ENCODE measurements at regions not wholly inside any gene's neighbourhood (a gene's known extent, or its start where the extent isn't known, plus 50 kb on each side); places are given as distances from the start of the nearest gene placed in this dataset.
A peak's percentile ranks its signal among the peaks of the same experiment; 100 is the strongest.

- H3K4me1 ChIP-seq (replicated peaks in 1 of 2), result no peaks in the 10 kb centered on the region
- in situ Hi-C loops (cut with MboI; ENCODE audit: low pct_unique_long_range_greater_than_20kb in 2 of 9, low sequenced_read_pairs in 9 of 9, unreplicated experiment in 9 of 9), result no loop called here
- no peak overlapping the region for H3K4me3 ChIP-seq
- no peak overlapping the region for H3K27ac ChIP-seq
- WGBS, 10 experiments, result 46 to 90% (median 61%) methylated on average over 2 to 10 of the region's 10 CpGs; no CpG with 5 or more reads in 3 of the 10 experiments
- ATAC-seq (replicated peaks in 6 of 8), result peak in 2 of 8 experiments; percentile 29 to 67
Measured at GRCh38 chr9:124190761-124191160, 67.0 kb upstream of the NEK6 start.

- ATAC-seq (replicated peaks in 6 of 8), result no peak
- WGBS, 10 experiments, result 73 to 100% (median 85%) methylated on average over 1 to 4 of the region's 6 CpGs; no CpG with 5 or more reads in 6 of the 10 experiments
- Histone ChIP-seq H3K4me3 (no peak overlapping the region), H3K4me1 (replicated peaks in 1 of 2) (no peaks in the 10 kb centered on the region), H3K27ac (no peak overlapping the region)
- in situ Hi-C loops (cut with MboI; ENCODE audit: low pct_unique_long_range_greater_than_20kb in 2 of 9, low sequenced_read_pairs in 9 of 9, unreplicated experiment in 9 of 9), result no loop called here
Measured at GRCh38 chr9:124191691-124192395, 65.9 kb upstream of the NEK6 start.

GRCh38 chr9:124196814-124197176 is 61.0 kb upstream of the NEK6 start:
- H3K4me1 ChIP-seq (replicated peaks in 1 of 2), result no peaks in the 10 kb centered on the region
- H3K27ac ChIP-seq, result no peak overlapping the region
- H3K4me3 ChIP-seq, result no peak overlapping the region
- in situ Hi-C loops (cut with MboI; ENCODE audit: low pct_unique_long_range_greater_than_20kb in 2 of 9, low sequenced_read_pairs in 9 of 9, unreplicated experiment in 9 of 9), result no loop called here
- 40 to 93% (median 79%) methylated on average over 1 to 2 of the region's 2 CpGs; no CpG with 5 or more reads in 2 of the 10 experiments for WGBS, 10 experiments
- no peak for ATAC-seq (replicated peaks in 6 of 8)

GRCh38 chr9:124197177-124198095 is 60.3 kb upstream of the NEK6 start:
- H3K27ac ChIP-seq, result no peak overlapping the region
- no peaks in the 10 kb centered on the region for H3K4me1 ChIP-seq (replicated peaks in 1 of 2)
- ATAC-seq (replicated peaks in 6 of 8), result no peak
- no peak overlapping the region for H3K4me3 ChIP-seq
- in situ Hi-C loops (cut with MboI; ENCODE audit: low pct_unique_long_range_greater_than_20kb in 2 of 9, low sequenced_read_pairs in 9 of 9, unreplicated experiment in 9 of 9), result no loop called here
- 62 to 100% (median 77%) methylated on average over 2 to 5 of the region's 14 CpGs; no CpG with 5 or more reads in 2 of the 10 experiments for WGBS, 10 experiments

- H3K27ac ChIP-seq, result no peak overlapping the region
- WGBS, 10 experiments, result 20 to 88% (median 80%) methylated on average over 1 to 4 of the region's 5 CpGs; no CpG with 5 or more reads in 5 of the 10 experiments
- in situ Hi-C loops (cut with MboI; ENCODE audit: low pct_unique_long_range_greater_than_20kb in 2 of 9, low sequenced_read_pairs in 9 of 9, unreplicated experiment in 9 of 9), result no loop called here
- no peak for ATAC-seq (replicated peaks in 6 of 8)
- H3K4me3 ChIP-seq, result no peak overlapping the region
- no peaks in the 10 kb centered on the region for H3K4me1 ChIP-seq (replicated peaks in 1 of 2)
Measured at GRCh38 chr9:124198331-124198730, 59.4 kb upstream of the NEK6 start.

- no peak overlapping the region for H3K4me3 ChIP-seq
- H3K4me1 ChIP-seq (replicated peaks in 1 of 2), result no peaks in the 10 kb centered on the region
- H3K27ac ChIP-seq, result no peak overlapping the region
- no peak for ATAC-seq (replicated peaks in 6 of 8)
- in situ Hi-C loops (cut with MboI; ENCODE audit: low pct_unique_long_range_greater_than_20kb in 2 of 9, low sequenced_read_pairs in 9 of 9, unreplicated experiment in 9 of 9), result no loop called here
- 0 to 89% (median 77%) methylated on average over 1 to 3 of the region's 4 CpGs; no CpG with 5 or more reads in 5 of the 10 experiments for WGBS, 10 experiments
Measured at GRCh38 chr9:124198948-124199347, 58.8 kb upstream of the NEK6 start.

GRCh38 chr9:124199474-124199873 is 58.3 kb upstream of the NEK6 start:
- Histone ChIP-seq H3K27ac (no peak overlapping the region), H3K4me1 (replicated peaks in 1 of 2) (no peaks in the 10 kb centered on the region), H3K4me3 (no peak overlapping the region)
- no peak for ATAC-seq (replicated peaks in 6 of 8)
- WGBS, 10 experiments, result 20 to 81% (median 57%) methylated on average over 1 to 3 of the region's 3 CpGs; no CpG with 5 or more reads in 4 of the 10 experiments
- in situ Hi-C loops (cut with MboI; ENCODE audit: low pct_unique_long_range_greater_than_20kb in 2 of 9, low sequenced_read_pairs in 9 of 9, unreplicated experiment in 9 of 9), result no loop called here

GRCh38 chr9:124202447-124202971 is 55.2 kb upstream of the NEK6 start:
- no peak overlapping the region for H3K4me3 ChIP-seq
- no peaks in the 10 kb centered on the region for H3K4me1 ChIP-seq (replicated peaks in 1 of 2)
- no peak for ATAC-seq (replicated peaks in 6 of 8)
- WGBS, 10 experiments, result 50 to 100% (median 88%) methylated on average over 1 of the region's 5 CpGs; no CpG with 5 or more reads in 7 of the 10 experiments
- H3K27ac ChIP-seq, result no peak overlapping the region
- in situ Hi-C loops (cut with MboI; ENCODE audit: low pct_unique_long_range_greater_than_20kb in 2 of 9, low sequenced_read_pairs in 9 of 9, unreplicated experiment in 9 of 9), result loop anchor here in 1 of 9 experiments (25.0 kb wide), 1 partner anchor 110 kb away; no protein-coding TSS in a partner anchor

- no peak for ATAC-seq (replicated peaks in 6 of 8)
- in situ Hi-C loops (cut with MboI; ENCODE audit: low pct_unique_long_range_greater_than_20kb in 2 of 9, low sequenced_read_pairs in 9 of 9, unreplicated experiment in 9 of 9), result loop anchor here in 1 of 9 experiments (25.0 kb wide), 1 partner anchor 106 kb away; no protein-coding TSS in a partner anchor
- 40 to 100% (median 79%) methylated on average over 1 to 2 of the region's 2 CpGs; no CpG with 5 or more reads in 1 of the 10 experiments for WGBS, 10 experiments
- Histone ChIP-seq H3K4me3 (no peak overlapping the region), H3K4me1 (replicated peaks in 1 of 2) (no peaks in the 10 kb centered on the region), H3K27ac (no peak overlapping the region)
Measured at GRCh38 chr9:124205686-124206352, 51.9 kb upstream of the NEK6 start.

GRCh38 chr9:124206391-124206790 is 51.4 kb upstream of the NEK6 start:
- 50 to 100% (median 83%) methylated on average over 1 to 2 of the region's 2 CpGs; no CpG with 5 or more reads in 1 of the 10 experiments for WGBS, 10 experiments
- Histone ChIP-seq H3K4me3 (no peak overlapping the region), H3K4me1 (replicated peaks in 1 of 2) (no peaks in the 10 kb centered on the region), H3K27ac (no peak overlapping the region)
- in situ Hi-C loops (cut with MboI; ENCODE audit: low pct_unique_long_range_greater_than_20kb in 2 of 9, low sequenced_read_pairs in 9 of 9, unreplicated experiment in 9 of 9), result loop anchor here in 1 of 9 experiments (25.0 kb wide), 1 partner anchor 106 kb away; no protein-coding TSS in a partner anchor
- ATAC-seq (replicated peaks in 6 of 8), result no peak

Data from motor neuron (in vitro differentiated cells).